Activated CD4-positive, alpha-beta T cell treated with anti-CD3 and anti-CD28 coated beads for 36 hours (primary cell): ENCODE measurements at regions not wholly inside any gene's neighbourhood (a gene's known extent, or its start where the extent isn't known, plus 50 kb on each side); places are given as distances from the start of the nearest gene placed in this dataset.
A peak's percentile ranks its signal among the peaks of the same experiment; 100 is the strongest.

Source experiments
- ATAC-seq: fragments of 200-7000 bp; cut with Tn5 transposase; one replicate; pipeline ENCODE4 v1.10.0; 2021; ENCODE audit warnings: mild to moderate bottlenecking, moderate library complexity
- CTCF ChIA-PET: fragments of 350-600 bp; sonication (Branson Sonifier 250); formaldehyde crosslinking; loops from one replicate; lab custom pipeline; 2021; ENCODE audit warnings: antibody characterized with exemption; lab: Charles Lee
- POLR2A ChIA-PET: fragments of 350-600 bp; sonication (Branson Sonifier 250); formaldehyde crosslinking; loops from one replicate; lab custom pipeline; 2021; ENCODE audit warnings: antibody characterized with exemption, inconsistent platforms; lab: Charles Lee
- DNase-seq: peaks from one replicate; pipeline ENCODE4 v3.0.0-alpha.2; 2020
- H3K27ac Mint-ChIP-seq: one replicate; pipeline ENCODE4 v1.8.0; 2021; ENCODE audit warnings: mixed read lengths
- H3K27me3 Mint-ChIP-seq: one replicate; pipeline ENCODE4 v1.8.0; 2021; ENCODE audit warnings: mixed read lengths
- H3K36me3 Mint-ChIP-seq: one replicate; pipeline ENCODE4 v1.8.0; 2021; ENCODE audit warnings: low read depth, mixed read lengths
- H3K4me1 Mint-ChIP-seq: one replicate; pipeline ENCODE4 v1.8.0; 2021; ENCODE audit warnings: mixed read lengths
- H3K4me3 Mint-ChIP-seq: one replicate; pipeline ENCODE4 v1.8.0; 2021; ENCODE audit warnings: mild to moderate bottlenecking, moderate library complexity, mixed read lengths
- H3K9me3 Mint-ChIP-seq: one replicate; pipeline ENCODE4 v1.8.0; 2021; ENCODE audit warnings: low read depth, mixed read lengths
- intact Hi-C, 2 experiments: fragments of 100-400 bp; cut with DNase I in 1 of 2; cut with micrococcal nuclease in 1 of 2; formaldehyde crosslinking; loops; one replicate each; pipeline versions ENCODE4 v1.14.2 to v1.15.1; 2022 to 2024; cut with DNase I, micrococcal nuclease

DNA sequence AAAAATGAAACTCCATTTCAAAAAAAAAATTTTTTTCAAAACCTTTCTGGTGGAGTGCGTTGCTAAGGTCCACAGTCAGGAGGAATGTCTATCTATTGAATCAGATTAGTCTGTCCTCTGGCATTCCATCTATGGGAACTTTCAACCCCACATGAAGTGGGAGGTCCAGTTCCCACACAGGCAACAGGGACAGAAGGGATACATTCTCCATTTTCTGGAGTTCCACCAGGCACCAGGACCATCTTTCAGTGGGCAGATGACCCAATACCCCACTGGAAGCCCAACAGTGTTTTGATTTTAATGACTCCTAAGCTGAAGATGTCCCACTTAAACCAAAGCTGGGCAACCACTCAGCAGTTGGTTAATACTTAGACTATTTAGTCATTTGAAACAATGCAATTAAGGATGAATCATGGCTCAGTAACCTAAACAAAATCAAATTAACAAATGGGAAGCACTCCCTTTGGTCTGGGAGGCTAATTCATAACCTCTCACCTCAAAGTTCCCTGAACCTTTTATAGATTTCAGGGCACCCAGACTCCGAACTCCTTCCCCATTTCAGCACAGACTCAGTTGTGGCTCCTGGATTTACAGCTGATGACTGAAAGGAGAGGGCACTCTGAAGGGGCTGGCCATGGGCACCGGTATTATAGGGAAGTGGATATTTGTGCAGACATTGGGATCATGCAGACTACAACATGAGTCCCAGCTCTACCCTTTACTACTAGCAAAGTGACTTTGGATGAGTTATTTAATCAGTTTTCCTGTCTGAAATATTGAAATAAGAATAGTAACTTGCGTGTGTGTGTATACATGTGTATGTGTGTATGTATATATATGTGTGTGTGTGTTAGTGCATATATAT is 264.3 kb upstream of the LRTM1 start:
- no peak overlapping the region for H3K27ac Mint-ChIP-seq
- no peaks in the 10 kb centered on the region for H3K27me3 Mint-ChIP-seq
- ATAC-seq (no peak), DNase-seq (no peak)
- no peaks in the 10 kb centered on the region for H3K4me1 Mint-ChIP-seq
- intact Hi-C loops, result no loop called here
- H3K9me3 Mint-ChIP-seq, result peaks cover 6% of the 10 kb centered on the region
- H3K36me3 Mint-ChIP-seq, result no peaks in the 10 kb centered on the region
- CTCF ChIA-PET, result interaction anchor here (1.8 kb wide), 1 partner anchor 11 kb away, joined by 4 read pairs; no protein-coding TSS in a partner anchor
- no peak overlapping the region for H3K4me3 Mint-ChIP-seq
- POLR2A ChIA-PET, result no interaction called here

- POLR2A ChIA-PET, result no interaction called here
- peaks cover 6% of the 10 kb centered on the region for H3K9me3 Mint-ChIP-seq
These were observed 262.5 kb upstream of the LRTM1 start for GRCh38 chr3:55190331-55190730.

GRCh38 chr3:55189359-55189801 is 261.5 kb upstream of the LRTM1 start:
- no peak for ATAC-seq
- Mint-ChIP-seq H3K4me1 (no peaks in the 10 kb centered on the region), H3K27me3 (no peaks in the 10 kb centered on the region), H3K27ac (no peak overlapping the region), H3K36me3 (no peaks in the 10 kb centered on the region), H3K9me3 (peaks cover 6% of the 10 kb centered on the region), H3K4me3 (no peak overlapping the region)
- ChIA-PET CTCF (no interaction called here), POLR2A (no interaction called here)
- intact Hi-C loops, result no loop called here
- DNase-seq, result no peak

More at GRCh38 chr3:55190331-55190730, 262.5 kb upstream of the LRTM1 start:
- H3K4me3 Mint-ChIP-seq, result no peak overlapping the region
- no peak for DNase-seq
- no peaks in the 10 kb centered on the region for H3K27me3 Mint-ChIP-seq
- CTCF ChIA-PET, result interaction anchor here (1.8 kb wide), 1 partner anchor 9 kb away, joined by 4 read pairs; no protein-coding TSS in a partner anchor
- H3K27ac Mint-ChIP-seq, result no peak overlapping the region
- H3K36me3 Mint-ChIP-seq, result no peaks in the 10 kb centered on the region
- no peaks in the 10 kb centered on the region for H3K4me1 Mint-ChIP-seq
- intact Hi-C loops, result no loop called here
- ATAC-seq, result no peak

GRCh38 chr3:55185380-55185779 is 257.5 kb upstream of the LRTM1 start:
- Mint-ChIP-seq H3K9me3 (no peaks in the 10 kb centered on the region), H3K27me3 (peaks cover 1% of the 10 kb centered on the region), H3K36me3 (no peaks in the 10 kb centered on the region), H3K4me1 (no peaks in the 10 kb centered on the region), H3K4me3 (no peak overlapping the region), H3K27ac (no peak overlapping the region)
- CTCF ChIA-PET, result interaction anchor here (1.4 kb wide), 1 partner anchor 10 kb away, joined by 3 read pairs; no protein-coding TSS in a partner anchor
- intact Hi-C loops, result no loop called here
- no peak for DNase-seq
- ATAC-seq, result no peak
- POLR2A ChIA-PET, result no interaction called here

GRCh38 chr3:55183201-55183600 is 255.3 kb upstream of the LRTM1 start:
- ChIA-PET POLR2A (no interaction called here), CTCF (no interaction called here)
- no peaks in the 10 kb centered on the region for H3K36me3 Mint-ChIP-seq
- DNase-seq (no peak), ATAC-seq (no peak)
- no peaks in the 10 kb centered on the region for H3K9me3 Mint-ChIP-seq
- intact Hi-C loops, result loop anchor here in 1 of 2 experiments (5.0 kb wide), 1 partner anchor 331 kb away; no protein-coding TSS in a partner anchor
- H3K4me1 Mint-ChIP-seq, result no peaks in the 10 kb centered on the region
- H3K27me3 Mint-ChIP-seq, result peaks cover 2% of the 10 kb centered on the region
- no peak overlapping the region for H3K4me3 Mint-ChIP-seq
- H3K27ac Mint-ChIP-seq, result no peak overlapping the region

GRCh38 chr3:55180936-55181535 is 253.2 kb upstream of the LRTM1 start:
- intact Hi-C loops, result loop anchor here (2.0 to 5.0 kb wide), 2 partner anchors 328 to 329 kb away; no protein-coding TSS in a partner anchor
- Mint-ChIP-seq H3K4me3 (no peak overlapping the region), H3K9me3 (no peaks in the 10 kb centered on the region), H3K27ac (no peak overlapping the region), H3K27me3 (peaks cover 3% of the 10 kb centered on the region), H3K36me3 (no peaks in the 10 kb centered on the region), H3K4me1 (no peaks in the 10 kb centered on the region)
- CTCF ChIA-PET, result interaction anchor here (0.9 to 1.3 kb wide), 3 partner anchors 10 to 1242 kb away, joined by 3 to 4 read pairs (median 3); no protein-coding TSS in a partner anchor
- POLR2A ChIA-PET, result interaction anchor here (0.7 kb wide), 1 partner anchor 51 kb away, joined by 6 read pairs; no protein-coding TSS in a partner anchor
- DNase-seq (peak; percentile 25), ATAC-seq (no peak)

- Mint-ChIP-seq H3K27ac (no peak overlapping the region), H3K27me3 (peaks cover 3% of the 10 kb centered on the region), H3K4me3 (no peak overlapping the region), H3K36me3 (no peaks in the 10 kb centered on the region), H3K4me1 (no peaks in the 10 kb centered on the region), H3K9me3 (no peaks in the 10 kb centered on the region)
- ChIA-PET POLR2A (interaction anchor here (0.7 kb wide), 1 partner anchor 52 kb away, joined by 6 read pairs; no protein-coding TSS in a partner anchor), CTCF (no interaction called here)
- intact Hi-C loops, result loop anchor here (2.0 to 5.0 kb wide), 2 partner anchors 327 to 328 kb away; no protein-coding TSS in a partner anchor
- DNase-seq (no peak), ATAC-seq (no peak)
These were observed 252.3 kb upstream of the LRTM1 start for GRCh38 chr3:55180161-55180560.

DNA sequence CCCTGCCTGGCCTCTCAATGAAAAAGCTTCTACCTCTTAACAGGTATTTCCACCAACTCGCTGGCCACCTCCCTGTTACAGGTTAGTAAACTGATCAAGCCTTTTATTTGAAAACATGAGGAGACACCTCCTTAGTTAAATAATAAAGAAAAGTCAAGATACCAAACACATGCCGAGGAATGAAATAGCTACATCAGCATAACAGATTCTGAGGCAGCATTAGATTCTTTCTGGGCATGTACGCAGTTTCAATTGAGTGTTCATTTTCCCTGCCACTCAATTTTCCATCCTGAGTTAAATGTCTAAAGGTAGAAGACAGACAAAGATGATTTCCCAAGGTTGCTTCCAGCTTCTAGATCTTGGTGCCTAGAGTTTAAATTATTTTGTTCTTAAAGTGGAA is 250.5 kb upstream of the LRTM1 start:
- intact Hi-C loops, result no loop called here
- peaks cover 3% of the 10 kb centered on the region for H3K27me3 Mint-ChIP-seq
- ChIA-PET CTCF (no interaction called here), POLR2A (interaction anchor here (0.5 kb wide), 1 partner anchor 332 kb away, joined by 8 read pairs; no protein-coding TSS in a partner anchor)
- H3K9me3 Mint-ChIP-seq, result no peaks in the 10 kb centered on the region
- DNase-seq, result no peak
- H3K36me3 Mint-ChIP-seq, result no peaks in the 10 kb centered on the region
- H3K27ac Mint-ChIP-seq, result no peak overlapping the region
- ATAC-seq, result no peak
- no peak overlapping the region for H3K4me3 Mint-ChIP-seq
- no peaks in the 10 kb centered on the region for H3K4me1 Mint-ChIP-seq

- intact Hi-C loops, result no loop called here
- peaks cover 3% of the 10 kb centered on the region for H3K27me3 Mint-ChIP-seq
- no peak for DNase-seq
- no peak overlapping the region for H3K27ac Mint-ChIP-seq
- no peaks in the 10 kb centered on the region for H3K36me3 Mint-ChIP-seq
- no peak overlapping the region for H3K4me3 Mint-ChIP-seq
- CTCF ChIA-PET, result no interaction called here
- H3K9me3 Mint-ChIP-seq, result no peaks in the 10 kb centered on the region
- H3K4me1 Mint-ChIP-seq, result no peaks in the 10 kb centered on the region
- POLR2A ChIA-PET, result no interaction called here
- ATAC-seq, result no peak
These were observed 249.9 kb upstream of the LRTM1 start for GRCh38 chr3:55177749-55178148.

- H3K27ac Mint-ChIP-seq, result no peak overlapping the region
- no peak for ATAC-seq
- H3K4me3 Mint-ChIP-seq, result no peak overlapping the region
- ChIA-PET POLR2A (interaction anchor here (0.6 kb wide), 1 partner anchor 1183 kb away, joined by 5 read pairs; no protein-coding TSS in a partner anchor), CTCF (interaction anchor here (0.6 to 1.3 kb wide), 3 partner anchors 10 to 344 kb away, joined by 3 read pairs; no protein-coding TSS in a partner anchor)
- no peaks in the 10 kb centered on the region for H3K36me3 Mint-ChIP-seq
- H3K9me3 Mint-ChIP-seq, result no peaks in the 10 kb centered on the region
- no peaks in the 10 kb centered on the region for H3K4me1 Mint-ChIP-seq
- peaks cover 2% of the 10 kb centered on the region for H3K27me3 Mint-ChIP-seq
- intact Hi-C loops, result no loop called here
- no peak for DNase-seq
These were observed 247.6 kb upstream of the LRTM1 start for GRCh38 chr3:55175423-55175822.

GRCh38 chr3:55174747-55175146 is 246.9 kb upstream of the LRTM1 start:
- intact Hi-C loops, result no loop called here
- Mint-ChIP-seq H3K27ac (no peak overlapping the region), H3K4me3 (no peak overlapping the region), H3K36me3 (no peaks in the 10 kb centered on the region), H3K4me1 (no peaks in the 10 kb centered on the region), H3K9me3 (no peaks in the 10 kb centered on the region), H3K27me3 (peaks cover 3% of the 10 kb centered on the region)
- ChIA-PET POLR2A (no interaction called here), CTCF (interaction anchor here (1.0 kb wide), 1 partner anchor 343 kb away, joined by 3 read pairs; no protein-coding TSS in a partner anchor)
- ATAC-seq (no peak), DNase-seq (no peak)
